ENCODE measurements at regions not wholly inside any gene's neighbourhood (a gene's known extent, or its start where the extent isn't known, plus 50 kb on each side); places are given as distances from the start of the nearest gene placed in this dataset.

DNA sequence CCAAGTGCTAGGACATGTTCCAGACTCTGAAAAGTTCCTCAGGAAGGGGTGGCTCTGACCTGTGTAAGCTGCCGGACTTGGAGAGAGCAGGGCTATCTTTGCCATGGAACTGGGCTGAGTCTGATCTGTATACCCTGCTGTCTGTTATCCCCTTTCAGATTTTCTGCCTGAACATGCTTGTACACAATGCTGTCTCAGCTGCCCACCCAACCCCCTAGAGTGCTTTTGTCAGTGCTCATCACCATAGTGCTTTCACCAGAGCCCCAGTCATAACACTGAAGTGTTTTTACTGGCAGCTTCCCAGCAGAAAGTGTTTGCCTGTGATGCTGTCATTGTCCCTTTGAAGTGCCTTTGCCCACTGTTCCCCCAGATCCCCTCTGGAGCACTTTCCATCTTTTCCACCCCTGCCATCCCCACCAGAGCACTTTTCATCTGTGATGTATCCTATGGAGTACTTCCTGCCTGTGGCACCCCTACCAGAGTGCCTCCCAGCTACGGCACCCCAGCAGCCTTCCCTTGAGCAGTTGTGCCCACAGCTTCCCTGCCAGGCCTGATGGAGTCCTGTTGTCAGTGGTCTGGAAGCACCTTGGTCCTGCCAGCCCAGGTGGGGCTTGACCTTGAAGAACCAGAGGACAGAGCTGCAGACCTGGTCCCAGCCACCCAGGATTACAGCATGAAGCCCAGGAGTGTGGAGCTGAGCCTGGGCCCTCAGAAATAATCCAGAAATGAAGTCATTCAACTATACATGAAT is 397.7 kb downstream of the DIPK2A start:
- no peaks in the 10 kb centered on the region for H3K4me1 ChIP-seq (ENCODE audit: control insufficient read depth, low read length)
- TF ChIP-seq EZH2phosphoT487 (IDR thresholded peaks at IDR 0.05; ENCODE audit: borderline replicate concordance, low read length): no peak
- TF ChIP-seq, protein P1, sequence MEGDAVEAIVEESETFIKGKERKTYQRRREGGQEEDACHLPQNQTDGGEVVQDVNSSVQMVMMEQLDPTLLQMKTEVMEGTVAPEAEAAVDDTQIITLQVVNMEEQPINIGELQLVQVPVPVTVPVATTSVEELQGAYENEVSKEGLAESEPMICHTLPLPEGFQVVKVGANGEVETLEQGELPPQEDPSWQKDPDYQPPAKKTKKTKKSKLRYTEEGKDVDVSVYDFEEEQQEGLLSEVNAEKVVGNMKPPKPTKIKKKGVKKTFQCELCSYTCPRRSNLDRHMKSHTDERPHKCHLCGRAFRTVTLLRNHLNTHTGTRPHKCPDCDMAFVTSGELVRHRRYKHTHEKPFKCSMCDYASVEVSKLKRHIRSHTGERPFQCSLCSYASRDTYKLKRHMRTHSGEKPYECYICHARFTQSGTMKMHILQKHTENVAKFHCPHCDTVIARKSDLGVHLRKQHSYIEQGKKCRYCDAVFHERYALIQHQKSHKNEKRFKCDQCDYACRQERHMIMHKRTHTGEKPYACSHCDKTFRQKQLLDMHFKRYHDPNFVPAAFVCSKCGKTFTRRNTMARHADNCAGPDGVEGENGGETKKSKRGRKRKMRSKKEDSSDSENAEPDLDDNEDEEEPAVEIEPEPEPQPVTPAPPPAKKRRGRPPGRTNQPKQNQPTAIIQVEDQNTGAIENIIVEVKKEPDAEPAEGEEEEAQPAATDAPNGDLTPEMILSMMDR (IDR thresholded peaks at IDR 0.05; ENCODE audit: low read depth, low read length, poor library complexity, severe bottlenecking): no peak
- no peak overlapping the region for H3K27ac ChIP-seq (ENCODE audit: low read depth, low read length)
- no peaks in the 10 kb centered on the region; the same call in 1 of the 2 replicates for H3K9me3 ChIP-seq (ENCODE audit: control insufficient read depth, insufficient read depth, low read length)
- no peaks in the 10 kb centered on the region for H3K36me3 ChIP-seq (ENCODE audit: control insufficient read depth, low read length)
- H3K9me2 ChIP-seq (replicated peaks; ENCODE audit: control insufficient read depth, low read length): no peaks in the 10 kb centered on the region
- no peaks in the 10 kb centered on the region for H4K20me1 ChIP-seq (ENCODE audit: control insufficient read depth, insufficient read depth, low read depth, low read length)
- no peak overlapping the region for H3K4me3 ChIP-seq (ENCODE audit: low read length)
- no peaks in the 10 kb centered on the region for H3K79me2 ChIP-seq (ENCODE audit: control insufficient read depth, low read length)
- no peaks in the 10 kb centered on the region for H3K27me3 ChIP-seq (ENCODE audit: control insufficient read depth, low read length)
- H3K4me2 ChIP-seq (ENCODE audit: low read length): no peak overlapping the region
- no peaks in the 10 kb centered on the region for H3F3A ChIP-seq (ENCODE audit: control insufficient read depth, insufficient read depth)

DNA sequence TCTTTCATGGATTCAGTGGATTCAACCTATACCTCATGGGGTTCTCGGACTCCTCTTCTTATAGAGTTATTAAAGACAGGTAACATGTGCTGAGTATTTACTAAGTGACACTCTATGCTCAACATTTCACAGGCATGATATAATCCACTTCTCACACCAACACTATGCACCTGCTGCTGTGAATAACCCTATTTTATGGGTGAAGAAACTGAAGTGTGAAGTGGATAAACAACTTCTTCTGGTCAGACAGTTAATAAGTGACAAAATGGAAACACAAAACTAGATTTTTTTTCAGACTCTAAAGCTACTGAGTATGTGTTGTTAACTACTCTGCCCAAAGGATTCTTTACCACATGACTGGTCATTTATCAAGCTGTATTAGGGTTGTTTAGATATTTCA is 403.5 kb downstream of the DIPK2A start:
- Histone ChIP-seq H3K9me2 (replicated peaks; ENCODE audit: control insufficient read depth, low read length) (no peaks in the 10 kb centered on the region), H3K27ac (ENCODE audit: low read depth, low read length) (no peak overlapping the region), H3K36me3 (ENCODE audit: control insufficient read depth, low read length) (no peaks in the 10 kb centered on the region), H3K9me3 (ENCODE audit: control insufficient read depth, insufficient read depth, low read length) (no peaks in the 10 kb centered on the region), H3K4me1 (ENCODE audit: control insufficient read depth, low read length) (no peaks in the 10 kb centered on the region), H3K79me2 (ENCODE audit: control insufficient read depth, low read length) (no peaks in the 10 kb centered on the region), H3F3A (ENCODE audit: control insufficient read depth, insufficient read depth) (no peaks in the 10 kb centered on the region), H3K4me3 (ENCODE audit: low read length) (no peak overlapping the region), H4K20me1 (ENCODE audit: control insufficient read depth, insufficient read depth, low read depth, low read length) (no peaks in the 10 kb centered on the region), H3K27me3 (ENCODE audit: control insufficient read depth, low read length) (no peaks in the 10 kb centered on the region), H3K4me2 (ENCODE audit: low read length) (no peak overlapping the region)
- TF ChIP-seq EZH2phosphoT487 (IDR thresholded peaks at IDR 0.05; ENCODE audit: borderline replicate concordance, low read length): no peak
- TF ChIP-seq, protein P1 (IDR thresholded peaks at IDR 0.05; ENCODE audit: low read depth, low read length, poor library complexity, severe bottlenecking): no peak

DNA sequence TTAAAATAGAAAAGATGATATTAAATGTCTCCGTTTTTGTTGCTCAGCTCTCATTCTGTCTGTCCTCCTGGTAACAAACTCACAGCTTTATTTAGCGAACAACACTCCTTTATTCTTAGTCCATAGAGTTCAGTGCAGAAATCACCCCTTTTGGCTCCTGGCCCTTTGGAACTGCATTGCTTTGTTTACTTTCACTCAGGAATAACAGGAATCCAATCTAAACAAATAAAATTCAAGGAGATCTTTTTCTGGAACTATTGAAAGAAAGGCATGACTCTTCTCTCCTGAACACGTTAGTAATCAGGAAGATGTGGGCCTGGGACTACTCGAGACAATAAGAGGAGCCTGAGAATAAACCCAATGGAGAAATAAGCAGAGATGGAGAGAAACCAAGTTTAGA is 409.2 kb downstream of the DIPK2A start:
- H3K79me2 ChIP-seq (ENCODE audit: control insufficient read depth, low read length): no peaks in the 10 kb centered on the region
- no peak overlapping the region for H3K27ac ChIP-seq (ENCODE audit: low read depth, low read length)
- no peaks in the 10 kb centered on the region for H3K9me2 ChIP-seq (replicated peaks; ENCODE audit: control insufficient read depth, low read length)
- H3K36me3 ChIP-seq (ENCODE audit: control insufficient read depth, low read length): no peaks in the 10 kb centered on the region
- H3K4me2 ChIP-seq (ENCODE audit: low read length): no peak overlapping the region
- no peaks in the 10 kb centered on the region for H3K9me3 ChIP-seq (ENCODE audit: control insufficient read depth, insufficient read depth, low read length)
- no peaks in the 10 kb centered on the region for H4K20me1 ChIP-seq (ENCODE audit: control insufficient read depth, insufficient read depth, low read depth, low read length)
- H3F3A ChIP-seq (ENCODE audit: control insufficient read depth, insufficient read depth): no peaks in the 10 kb centered on the region
- TF ChIP-seq EZH2phosphoT487 (IDR thresholded peaks at IDR 0.05; ENCODE audit: borderline replicate concordance, low read length): no peak
- TF ChIP-seq, protein P1 (IDR thresholded peaks at IDR 0.05; ENCODE audit: low read depth, low read length, poor library complexity, severe bottlenecking): no peak
- H3K4me1 ChIP-seq (ENCODE audit: control insufficient read depth, low read length): no peaks in the 10 kb centered on the region
- no peaks in the 10 kb centered on the region for H3K27me3 ChIP-seq (ENCODE audit: control insufficient read depth, low read length)
- H3K4me3 ChIP-seq (ENCODE audit: low read length): no peak overlapping the region

All from DOHH2 (cell line).